ENCODE measurements at regions not wholly inside any gene's neighbourhood (a gene's known extent, or its start where the extent isn't known, plus 50 kb on each side); places are given as distances from the start of the nearest gene placed in this dataset.

DNA sequence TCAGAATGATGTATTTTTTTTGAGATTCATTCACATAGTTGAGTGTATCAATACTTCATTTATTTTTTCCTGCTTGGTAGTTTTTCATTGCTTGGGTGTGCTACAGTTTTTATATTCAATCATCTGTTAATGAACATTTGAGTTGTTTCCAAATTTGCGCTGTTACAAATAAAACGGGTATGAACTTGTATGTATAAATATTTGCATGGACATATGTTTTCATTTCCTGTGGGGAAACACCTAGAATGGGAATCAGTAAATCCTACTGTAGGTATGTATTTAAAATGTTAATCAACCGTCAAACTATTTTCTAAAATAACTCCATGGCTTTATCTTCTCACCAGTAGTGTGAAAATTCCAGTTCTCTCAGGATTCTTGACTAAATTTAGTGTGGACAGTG is 826.3 kb downstream of the EFNB2 start:
- TF ChIP-seq, protein P1, sequence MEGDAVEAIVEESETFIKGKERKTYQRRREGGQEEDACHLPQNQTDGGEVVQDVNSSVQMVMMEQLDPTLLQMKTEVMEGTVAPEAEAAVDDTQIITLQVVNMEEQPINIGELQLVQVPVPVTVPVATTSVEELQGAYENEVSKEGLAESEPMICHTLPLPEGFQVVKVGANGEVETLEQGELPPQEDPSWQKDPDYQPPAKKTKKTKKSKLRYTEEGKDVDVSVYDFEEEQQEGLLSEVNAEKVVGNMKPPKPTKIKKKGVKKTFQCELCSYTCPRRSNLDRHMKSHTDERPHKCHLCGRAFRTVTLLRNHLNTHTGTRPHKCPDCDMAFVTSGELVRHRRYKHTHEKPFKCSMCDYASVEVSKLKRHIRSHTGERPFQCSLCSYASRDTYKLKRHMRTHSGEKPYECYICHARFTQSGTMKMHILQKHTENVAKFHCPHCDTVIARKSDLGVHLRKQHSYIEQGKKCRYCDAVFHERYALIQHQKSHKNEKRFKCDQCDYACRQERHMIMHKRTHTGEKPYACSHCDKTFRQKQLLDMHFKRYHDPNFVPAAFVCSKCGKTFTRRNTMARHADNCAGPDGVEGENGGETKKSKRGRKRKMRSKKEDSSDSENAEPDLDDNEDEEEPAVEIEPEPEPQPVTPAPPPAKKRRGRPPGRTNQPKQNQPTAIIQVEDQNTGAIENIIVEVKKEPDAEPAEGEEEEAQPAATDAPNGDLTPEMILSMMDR (IDR thresholded peaks at IDR 0.05) = no peak
- TF ChIP-seq POLR2AphosphoS5 (IDR thresholded peaks at IDR 0.05) = no peak
- no peak for TF ChIP-seq POLR2A (IDR thresholded peaks at IDR 0.05)
- no peak for TF ChIP-seq EP300 (IDR thresholded peaks at IDR 0.05)

Data from gastroesophageal sphincter (tissue), 3 donors.